HCT116 (cell line): ENCODE measurements at regions not wholly inside any gene's neighbourhood (a gene's known extent, or its start where the extent isn't known, plus 50 kb on each side); places are given as distances from the start of the nearest gene placed in this dataset.

ENCODE experiments used
- ATAC-seq: fragments of 200-7000 bp; cut with Tn5 transposase; 2 replicates; pipeline ENCODE4 v1.9.1; 2020; ENCODE audit warnings: mild to moderate bottlenecking, moderate library complexity
- BruUV-seq: library from RNA; stranded (reverse); fragments of 400-500 nt; replicated peaks from 2 replicates; lab custom pipeline; 2021; lab: Mats Ljungman, UMichigan
- CTCF ChIA-PET: fragments of 300-600 bp; sonication (Branson Sonifier 250); formaldehyde crosslinking; loops from one replicate; lab custom pipeline; 2021; ENCODE audit warnings: antibody characterized with exemption; lab: Charles Lee
- POLR2A ChIA-PET: fragments of 300-600, 350-600 bp; sonication (Branson Sonifier 250); formaldehyde crosslinking; loops from one replicate; lab custom pipeline; 2021; ENCODE audit warnings: antibody characterized with exemption; lab: Charles Lee
- RAD21 ChIA-PET, 2 experiments: fragments of 300-600 bp; sonication (Branson Sonifier 250); formaldehyde crosslinking; loops; one replicate each; lab custom pipeline; 2023; ENCODE audit warnings: low total read pairs in 2 of 2; ENCODE audit not compliant: uncharacterized antibody in 2 of 2, unreplicated experiment in 2 of 2, low non-redundant PET in 1 of 2; lab: Charles Lee
- DNase-seq: peaks from one replicate; pipeline ENCODE4 v3.0.0-alpha.2; 2010; ENCODE audit warnings: low read depth, low spot score
- H2AFZ ChIP-seq: fragments of 200-600 bp; shearing (Covaris generic), sonication (generic); 2 replicates; pipeline ENCODE4 v1.6.1; 2017; ENCODE audit warnings: low read depth, mixed run types, mixed read lengths, antibody characterized with exemption, low read length; ENCODE audit not compliant: poor library complexity, severe bottlenecking
- H3K27ac ChIP-seq: 2 replicates; pipeline ENCODE4 v1.5.1; 2012; ENCODE audit warnings: low read depth, low read length
- H3K27me3 ChIP-seq: fragments of 200-600 bp; sonication (generic); 2 replicates; pipeline ENCODE4 v1.6.1; 2016; ENCODE audit warnings: mixed run types, low read length, mixed read lengths; ENCODE audit not compliant: insufficient read depth
- H3K36me3 ChIP-seq, 2 experiments: fragments of 200-500 bp in 1 of 2; fragments of 200-600 bp in 1 of 2; sonication (Bioruptor generic) in 1 of 2; sonication (generic) in 1 of 2; 2 replicates each; pipeline versions ENCODE4 v1.5.1 to v1.6.1; 2014 to 2016; ENCODE audit warnings: low read length in 2 of 2, inconsistent platforms in 1 of 2, mixed read lengths in 1 of 2, mixed run types in 1 of 2; ENCODE audit not compliant: insufficient read depth in 2 of 2, control insufficient read depth in 1 of 2
- H3K4me1 ChIP-seq, 2 experiments: fragments of 200-600 bp in 1 of 2; sonication (generic) in 1 of 2; 2 replicates each; pipeline versions ENCODE4 v1.5.1 to v1.6.1; 2012 to 2017; ENCODE audit warnings: low read length in 2 of 2, inconsistent platforms in 1 of 2, mild to moderate bottlenecking in 1 of 2, mixed read lengths in 1 of 2, mixed run types in 1 of 2, moderate library complexity in 1 of 2; ENCODE audit not compliant: insufficient read depth in 2 of 2, control insufficient read depth in 1 of 2
- H3K4me2 ChIP-seq: fragments of 200-600 bp; sonication (generic); 2 replicates; pipeline ENCODE4 v1.6.1; 2017; ENCODE audit warnings: mixed run types, low read length, mixed read lengths
- H3K4me3 ChIP-seq, 2 experiments: fragments of 200-600 bp in 1 of 2; sonication (generic) in 1 of 2; replicated peaks in 1 of 2; 2 replicates each; pipeline ENCODE4 v1.5.1; 2011 to 2016; ENCODE audit warnings: low read length in 2 of 2, control low read depth in 1 of 2, low read depth in 1 of 2, mild to moderate bottlenecking in 1 of 2, mixed read lengths in 1 of 2, mixed run types in 1 of 2
- H3K79me2 ChIP-seq: fragments of 200-600 bp; sonication (generic); 2 replicates; pipeline ENCODE4 v1.6.1; 2017; ENCODE audit warnings: mild to moderate bottlenecking, mixed run types, low read length, moderate library complexity, mixed read lengths; ENCODE audit not compliant: insufficient read depth
- H3K9ac ChIP-seq: fragments of 200-600 bp; sonication (generic); 2 replicates; pipeline ENCODE4 v1.6.1; 2016; ENCODE audit warnings: low read length, mixed read lengths
- H3K9me2 ChIP-seq: fragments of 200-600 bp; sonication (generic), shearing (Covaris generic); 2 replicates; pipeline ENCODE4 v1.6.1; 2017; ENCODE audit warnings: mixed run types, mild to moderate bottlenecking, moderate library complexity; ENCODE audit not compliant: insufficient read depth
- H3K9me3 ChIP-seq, 2 experiments: fragments of 200-500 bp in 1 of 2; fragments of 200-600 bp in 1 of 2; sonication (Bioruptor generic) in 1 of 2; sonication (generic) in 1 of 2; 2 replicates each; pipeline ENCODE4 v1.6.1; 2014 to 2017; ENCODE audit warnings: low read length in 2 of 2, mixed read lengths in 2 of 2, inconsistent platforms in 1 of 2, low read depth in 1 of 2, mild to moderate bottlenecking in 1 of 2, mixed run types in 1 of 2, moderate library complexity in 1 of 2; ENCODE audit not compliant: control insufficient read depth in 1 of 2, insufficient read depth in 1 of 2
- H4K20me1 ChIP-seq: fragments of 200-600 bp; sonication (generic), shearing (Covaris generic); 2 replicates; pipeline ENCODE4 v1.6.1; 2017; ENCODE audit warnings: mixed run types, mild to moderate bottlenecking, moderate library complexity; ENCODE audit not compliant: insufficient read depth
- CEBPB ChIP-seq: IDR thresholded peaks from 2 replicates; pipeline ENCODE4 v1.6.1; 2012; ENCODE audit warnings: low read depth
- CTCF ChIP-seq, 3 experiments: fragments of 200-600 bp in 1 of 3; sonication (generic) in 1 of 3; IDR thresholded peaks in 2 of 3; conservative IDR thresholded peaks in 1 of 3; 2 replicates each; pipeline ENCODE4 v1.5.1; 2012 to 2017; ENCODE audit warnings: low read depth in 2 of 3, low read length in 2 of 3, antibody characterized with exemption in 1 of 3, borderline replicate concordance in 1 of 3, control low read depth in 1 of 3, mild to moderate bottlenecking in 1 of 3, mixed read lengths in 1 of 3, mixed run types in 1 of 3, moderate library complexity in 1 of 3; ENCODE audit not compliant: insufficient read depth in 1 of 3
- EGR1 ChIP-seq: IDR thresholded peaks from 2 replicates; pipeline ENCODE4 v1.6.1; 2012; ENCODE audit warnings: low read depth
- ELF1 ChIP-seq: IDR thresholded peaks from 2 replicates; pipeline ENCODE4 v1.6.1; 2012; ENCODE audit warnings: low read depth, borderline replicate concordance
- SIN3A ChIP-seq: IDR thresholded peaks from 2 replicates; pipeline ENCODE4 v1.6.1; 2012; ENCODE audit warnings: low read depth
- intact Hi-C: fragments of 100-400 bp; cut with micrococcal nuclease; formaldehyde crosslinking; loops from 2 replicates; pipeline ENCODE4 v1.10.0; 2022
- TF ChIP-seq, protein P1 (sequence below): IDR thresholded peaks from 2 replicates; pipeline ENCODE4 v1.6.1; 2012
- TF ChIP-seq, protein P2 (sequence below): IDR thresholded peaks from 2 replicates; pipeline ENCODE4 v1.6.1; 2012

DNA sequence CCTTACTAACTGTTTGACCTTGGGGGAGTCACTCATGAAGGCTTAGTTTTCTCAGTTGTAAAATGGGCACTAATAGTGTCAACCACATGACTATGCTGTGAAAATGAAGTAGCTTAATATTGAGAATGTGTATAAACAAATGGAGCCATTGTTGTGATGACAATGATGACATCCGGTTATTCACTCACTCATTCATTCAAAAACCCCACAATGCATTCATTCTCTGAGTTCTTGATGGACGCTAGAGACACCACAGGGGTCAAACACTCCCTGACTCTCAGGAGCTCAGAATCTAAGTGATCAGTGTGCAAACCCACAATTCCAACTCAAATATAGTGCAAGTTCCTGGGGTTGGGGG, 138.9 kb downstream of the FOXD2 start:
- no peaks in the 10 kb centered on the region for H3K36me3 ChIP-seq
- ChIA-PET RAD21 (interaction anchor here in 1 of 2 experiments (0.5 kb wide), 1 partner anchor 135 kb away, joined by 4 read pairs; no protein-coding TSS in a partner anchor), POLR2A (no interaction called here), CTCF (interaction anchor here (1.0 kb wide), 1 partner anchor 31 kb away, joined by 3 read pairs; no protein-coding TSS in a partner anchor)
- no peaks in the 10 kb centered on the region for H3K9me3 ChIP-seq
- no peak overlapping the region for H2AFZ ChIP-seq
- no peak overlapping the region for H3K4me2 ChIP-seq
- no peaks in the 10 kb centered on the region for H3K9me2 ChIP-seq
- intact Hi-C loops, result no loop called here
- H4K20me1 ChIP-seq, result no peaks in the 10 kb centered on the region
- no peak for TF ChIP-seq EGR1
- TF ChIP-seq CEBPB, result no peak
- TF ChIP-seq, protein P1, sequence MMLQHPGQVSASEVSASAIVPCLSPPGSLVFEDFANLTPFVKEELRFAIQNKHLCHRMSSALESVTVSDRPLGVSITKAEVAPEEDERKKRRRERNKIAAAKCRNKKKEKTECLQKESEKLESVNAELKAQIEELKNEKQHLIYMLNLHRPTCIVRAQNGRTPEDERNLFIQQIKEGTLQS, result no peak
- no peak for TF ChIP-seq SIN3A
- TF ChIP-seq, protein P2, sequence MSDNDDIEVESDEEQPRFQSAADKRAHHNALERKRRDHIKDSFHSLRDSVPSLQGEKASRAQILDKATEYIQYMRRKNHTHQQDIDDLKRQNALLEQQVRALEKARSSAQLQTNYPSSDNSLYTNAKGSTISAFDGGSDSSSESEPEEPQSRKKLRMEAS, result no peak
- TF ChIP-seq ELF1, result no peak
- no peak for TF ChIP-seq CTCF (IDR thresholded peaks at IDR 0.05 in 2 of 3, conservative IDR thresholded peaks at IDR 0.05 in 1 of 3; ENCODE audit: borderline replicate concordance in 1 of 3, insufficient read depth in 1 of 3, low read depth in 2 of 3, low read length in 2 of 3)
- DNase-seq, result no peak
- H3K9ac ChIP-seq, result no peak overlapping the region
- no peak for ATAC-seq
- no peaks in the 10 kb centered on the region for H3K79me2 ChIP-seq
- H3K27ac ChIP-seq, result no peak overlapping the region
- H3K4me1 ChIP-seq, result peaks cover 0 to 13% of the 10 kb centered on the region in 2 experiments; a peak in 1 of 4 replicates
- H3K4me3 ChIP-seq, result no peak overlapping the region
- H3K27me3 ChIP-seq, result no peaks in the 10 kb centered on the region
- BruUV-seq, result no TSS peak
